Muscle layer of colon (tissue), 2 donors: ENCODE measurements at regions not wholly inside any gene's neighbourhood (a gene's known extent, or its start where the extent isn't known, plus 50 kb on each side); places are given as distances from the start of the nearest gene placed in this dataset.
"Not testable (repeated sequence)": the region's sequence is repeated elsewhere in the genome, so short reads cannot be mapped to it uniquely, and the experiment has no call there.

Experiments used
- H3K27ac ChIP-seq: one replicate; pipeline ENCODE4 v1.7.0; 2013; ENCODE audit warnings: low read depth, mild to moderate bottlenecking, low read length, moderate library complexity
- H3K27me3 ChIP-seq, 2 donors: one replicate each; pipeline ENCODE4 v1.7.0; 2013; ENCODE audit warnings: low read length in 2 of 2, mild to moderate bottlenecking in 2 of 2; ENCODE audit not compliant: insufficient read depth in 2 of 2, control insufficient read depth in 1 of 2
- H3K36me3 ChIP-seq: one replicate; pipeline ENCODE4 v1.7.0; 2013; ENCODE audit warnings: mild to moderate bottlenecking, low read length; ENCODE audit not compliant: insufficient read depth
- H3K4me1 ChIP-seq: one replicate; pipeline ENCODE4 v1.7.0; 2013; ENCODE audit warnings: mild to moderate bottlenecking, low read length; ENCODE audit not compliant: insufficient read depth
- H3K4me3 ChIP-seq, 2 donors: one replicate each; pipeline ENCODE4 v1.7.0; 2013; ENCODE audit warnings: low read length in 2 of 2, low read depth in 1 of 2, mild to moderate bottlenecking in 1 of 2, moderate library complexity in 1 of 2
- H3K9ac ChIP-seq: one replicate; pipeline ENCODE4 v1.7.0; 2013; ENCODE audit warnings: low read length
- H3K9me3 ChIP-seq: one replicate; pipeline ENCODE4 v1.7.0; 2013; ENCODE audit warnings: mild to moderate bottlenecking, low read length
- donor health status: abdominal sarcoma.
- donor health status: Adenocarcinoma of cecum.

DNA sequence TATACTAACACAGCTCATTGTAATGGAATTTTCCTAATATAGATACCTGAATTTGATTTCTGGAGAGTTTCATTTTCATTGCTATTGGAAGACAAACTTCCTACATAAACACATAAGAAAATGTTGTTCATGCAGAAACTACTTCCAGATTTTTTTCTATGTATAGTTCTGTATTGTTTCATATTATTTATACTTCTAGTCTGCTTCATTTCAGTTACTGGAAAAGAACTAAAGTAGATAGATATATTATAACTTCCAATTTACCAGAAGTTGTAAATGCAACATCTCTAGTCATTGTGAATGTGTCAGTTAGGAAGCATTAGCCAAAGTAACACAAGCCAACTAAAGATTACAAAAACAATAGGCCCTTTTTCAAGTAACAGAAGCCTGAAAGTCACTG lies 147.3 kb upstream of the ZNF385D start:
- H3K36me3 ChIP-seq, result no peaks in the 10 kb centered on the region
- no peak overlapping the region for H3K27ac ChIP-seq
- no peak overlapping the region for H3K9ac ChIP-seq
- no peaks in the 10 kb centered on the region for H3K4me1 ChIP-seq
- H3K4me3 ChIP-seq, result no peak overlapping the region
- no peaks in the 10 kb centered on the region for H3K9me3 ChIP-seq
- no peaks in the 10 kb centered on the region for H3K27me3 ChIP-seq

GRCh38 chr3:21901484-21901883 lies 150.5 kb upstream of the ZNF385D start:
- H3K4me1 ChIP-seq, result no peaks in the 10 kb centered on the region
- no peak overlapping the region for H3K4me3 ChIP-seq
- H3K27ac ChIP-seq, result no peak overlapping the region
- no peaks in the 10 kb centered on the region for H3K36me3 ChIP-seq
- H3K9me3 ChIP-seq, result no peaks in the 10 kb centered on the region
- H3K27me3 ChIP-seq, result no peaks in the 10 kb centered on the region
- no peak overlapping the region for H3K9ac ChIP-seq

- no peak overlapping the region for H3K27ac ChIP-seq
- no peaks in the 10 kb centered on the region for H3K27me3 ChIP-seq
- no peaks in the 10 kb centered on the region for H3K4me1 ChIP-seq
- H3K9me3 ChIP-seq, result no peaks in the 10 kb centered on the region
- H3K9ac ChIP-seq, result no peak overlapping the region
- H3K36me3 ChIP-seq, result no peaks in the 10 kb centered on the region
- H3K4me3 ChIP-seq, result no peak overlapping the region
Observed at GRCh38 chr3:21902956-21903355, 151.9 kb upstream of the ZNF385D start.

DNA sequence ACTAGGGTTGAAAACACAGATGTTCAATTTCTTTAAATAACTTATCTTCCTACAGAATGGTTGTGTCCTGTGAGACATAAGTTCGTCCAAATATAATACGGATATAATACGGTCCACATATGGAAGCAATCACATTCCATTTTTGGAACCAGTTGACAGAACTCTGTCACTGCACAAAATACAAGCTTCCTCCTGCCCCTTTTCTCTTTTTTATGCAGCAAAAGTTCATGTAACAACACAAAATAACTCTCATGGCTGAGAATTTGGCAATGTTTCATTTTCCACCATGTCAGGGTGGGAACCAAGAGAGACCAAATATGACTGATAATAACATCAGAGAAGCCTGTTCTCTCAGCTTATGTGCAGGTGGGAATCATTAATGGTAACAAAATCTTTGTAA lies 158.1 kb upstream of the ZNF385D start:
- Histone ChIP-seq H3K27ac (no peak overlapping the region), H3K9me3 (no peaks in the 10 kb centered on the region), H3K36me3 (no peaks in the 10 kb centered on the region), H3K4me1 (peaks cover 6% of the 10 kb centered on the region), H3K9ac (no peak overlapping the region), H3K4me3 (no peak overlapping the region), H3K27me3 (no peaks in the 10 kb centered on the region)

DNA sequence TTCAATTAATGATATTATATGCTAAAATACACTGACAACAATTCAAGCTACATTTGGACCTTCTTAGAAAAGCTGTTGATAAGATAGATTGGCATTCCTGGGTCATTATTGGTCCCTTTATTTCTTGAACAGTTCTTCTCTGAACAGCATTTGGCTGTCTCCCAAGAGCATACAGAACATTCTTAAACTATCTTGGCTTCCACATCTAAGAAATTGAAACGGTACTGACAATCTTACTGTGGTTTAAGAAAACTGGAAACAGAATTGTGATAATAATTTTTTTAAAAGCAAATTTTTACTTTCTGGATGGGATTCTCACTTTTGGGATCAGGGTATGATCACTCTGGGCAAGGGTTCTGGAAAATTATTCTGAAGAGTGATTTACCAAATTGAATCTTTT lies 161.7 kb upstream of the ZNF385D start:
- no peaks in the 10 kb centered on the region for H3K36me3 ChIP-seq
- H3K4me3 ChIP-seq, result no peak overlapping the region
- H3K27me3 ChIP-seq, result no peaks in the 10 kb centered on the region
- H3K9ac ChIP-seq, result no peak overlapping the region
- H3K9me3 ChIP-seq, result no peaks in the 10 kb centered on the region
- H3K27ac ChIP-seq, result no peak overlapping the region
- peaks cover 6% of the 10 kb centered on the region for H3K4me1 ChIP-seq

GRCh38 chr3:21913791-21914190 lies 162.8 kb upstream of the ZNF385D start:
- no peak overlapping the region for H3K9ac ChIP-seq
- H3K27me3 ChIP-seq, result no peaks in the 10 kb centered on the region
- no peaks in the 10 kb centered on the region for H3K9me3 ChIP-seq
- H3K36me3 ChIP-seq, result no peaks in the 10 kb centered on the region
- H3K27ac ChIP-seq, result no peak overlapping the region
- H3K4me3 ChIP-seq, result no peak overlapping the region
- H3K4me1 ChIP-seq, result peaks cover 6% of the 10 kb centered on the region

DNA sequence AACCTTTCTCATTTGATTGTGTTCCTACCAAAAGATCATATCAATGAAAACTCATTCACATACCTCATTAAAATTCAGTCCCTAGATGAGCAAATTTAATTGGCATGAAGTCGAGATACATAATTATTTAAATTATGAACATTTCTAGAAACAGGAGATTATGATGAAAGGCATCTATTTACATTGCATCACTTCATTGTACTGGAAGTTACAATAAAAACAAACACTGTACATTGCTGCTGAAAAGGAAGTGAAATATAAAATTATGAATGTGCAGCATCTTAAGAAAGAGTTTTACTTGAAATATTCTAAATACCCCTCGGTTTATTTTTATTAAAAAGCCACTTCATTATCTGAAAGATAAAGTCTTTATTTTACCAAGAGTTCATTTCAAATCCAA lies 163.4 kb upstream of the ZNF385D start:
- Histone ChIP-seq H3K9me3 (no peaks in the 10 kb centered on the region), H3K27me3 (no peaks in the 10 kb centered on the region), H3K27ac (no peak overlapping the region), H3K4me1 (peaks cover 6% of the 10 kb centered on the region), H3K9ac (no peak overlapping the region), H3K4me3 (no peak overlapping the region), H3K36me3 (no peaks in the 10 kb centered on the region)

DNA sequence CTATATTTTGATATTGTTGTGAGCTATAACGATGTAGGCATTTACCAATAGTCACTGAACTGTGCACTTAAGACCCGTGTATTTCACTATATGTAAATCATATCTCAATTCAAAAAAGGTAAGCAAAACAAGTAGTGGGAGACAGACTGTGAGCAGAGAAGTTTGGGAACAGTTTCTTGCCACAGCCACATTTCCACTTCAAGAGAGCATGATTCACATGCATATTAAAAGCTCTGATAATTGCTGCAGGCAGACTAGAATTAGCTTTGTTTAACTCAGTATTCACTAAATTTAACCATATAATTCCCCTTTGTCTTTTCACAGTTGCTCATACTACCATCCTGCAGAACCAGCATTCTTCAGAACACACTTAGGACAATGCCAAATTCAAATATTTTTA lies 168.4 kb upstream of the ZNF385D start:
- Histone ChIP-seq H3K27me3 (no peaks in the 10 kb centered on the region), H3K36me3 (no peaks in the 10 kb centered on the region), H3K27ac (no peak overlapping the region), H3K4me1 (no peaks in the 10 kb centered on the region), H3K4me3 (no peak overlapping the region), H3K9me3 (no peaks in the 10 kb centered on the region), H3K9ac (no peak overlapping the region)

DNA sequence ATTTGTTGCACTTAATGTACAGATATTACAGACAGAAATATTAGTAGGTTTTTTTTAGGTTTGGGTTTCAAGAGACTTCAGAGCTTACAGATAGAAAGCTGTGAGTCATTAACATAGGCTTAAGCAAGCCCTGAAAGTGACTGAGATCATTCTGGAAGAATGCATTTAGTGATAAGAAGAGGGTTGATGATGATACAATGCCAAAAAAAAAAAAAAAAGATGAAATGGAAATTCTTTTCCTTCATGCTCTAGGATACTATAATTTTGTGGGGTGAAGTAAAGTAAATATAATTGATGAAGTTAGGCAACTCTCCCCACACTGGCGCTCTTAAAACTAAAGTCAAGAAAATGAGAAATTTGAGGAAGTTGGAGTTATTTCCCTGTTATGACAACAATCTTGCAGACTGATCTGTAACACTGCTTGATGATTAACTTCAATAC lies 169.4 kb upstream of the ZNF385D start:
- Histone ChIP-seq H3K4me3 (no peak overlapping the region), H3K36me3 (no peaks in the 10 kb centered on the region), H3K27me3 (no peaks in the 10 kb centered on the region), H3K9ac (no peak overlapping the region), H3K27ac (no peak overlapping the region), H3K4me1 (no peaks in the 10 kb centered on the region), H3K9me3 (no peaks in the 10 kb centered on the region)

DNA sequence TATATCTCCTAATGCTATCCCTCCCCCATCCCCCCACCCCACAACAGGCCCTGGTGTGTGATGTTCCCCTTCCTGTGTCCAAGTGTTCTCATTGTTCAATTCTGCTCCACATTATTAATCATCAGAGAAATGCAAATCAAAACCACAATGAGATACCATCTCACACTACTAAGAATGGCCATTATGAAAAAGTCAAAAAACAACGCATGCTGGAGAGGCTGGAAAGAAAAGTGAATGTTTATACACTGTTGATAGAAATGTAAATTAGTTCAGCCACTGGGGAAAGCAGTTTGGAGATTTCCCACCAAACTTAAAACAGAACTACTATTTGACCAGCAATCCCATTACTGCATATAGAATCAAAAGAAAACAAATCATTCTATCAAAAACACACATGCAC lies 172.1 kb upstream of the ZNF385D start:
- H3K27me3 ChIP-seq, H3K27ac ChIP-seq, H3K36me3 ChIP-seq, H3K9me3 ChIP-seq, H3K4me1 ChIP-seq, H3K9ac ChIP-seq, H3K4me3 ChIP-seq: not testable (repeated sequence)

DNA sequence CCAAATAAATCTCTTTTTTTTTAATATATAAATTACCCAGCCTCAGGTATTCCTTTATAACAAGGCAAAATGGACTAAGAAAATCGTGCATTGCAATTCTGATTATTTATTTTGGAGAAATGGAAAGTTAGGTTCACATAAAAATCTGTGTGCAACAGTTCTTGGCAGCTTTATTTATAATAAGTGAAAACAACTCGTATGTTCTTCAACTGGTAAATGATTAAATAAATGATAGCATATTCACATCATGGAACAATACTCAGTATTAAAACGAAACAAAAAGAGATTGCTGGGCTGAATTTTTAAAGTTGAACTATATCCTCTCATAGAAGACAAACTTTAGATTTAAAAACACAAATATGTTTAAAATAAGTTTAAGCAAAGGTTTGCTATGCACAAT lies 176.3 kb upstream of the ZNF385D start:
- Histone ChIP-seq H3K27ac (no peak overlapping the region), H3K4me3 (no peak overlapping the region), H3K4me1 (no peaks in the 10 kb centered on the region), H3K27me3 (no peaks in the 10 kb centered on the region), H3K9ac (no peak overlapping the region), H3K36me3 (no peaks in the 10 kb centered on the region), H3K9me3 (no peaks in the 10 kb centered on the region)

DNA sequence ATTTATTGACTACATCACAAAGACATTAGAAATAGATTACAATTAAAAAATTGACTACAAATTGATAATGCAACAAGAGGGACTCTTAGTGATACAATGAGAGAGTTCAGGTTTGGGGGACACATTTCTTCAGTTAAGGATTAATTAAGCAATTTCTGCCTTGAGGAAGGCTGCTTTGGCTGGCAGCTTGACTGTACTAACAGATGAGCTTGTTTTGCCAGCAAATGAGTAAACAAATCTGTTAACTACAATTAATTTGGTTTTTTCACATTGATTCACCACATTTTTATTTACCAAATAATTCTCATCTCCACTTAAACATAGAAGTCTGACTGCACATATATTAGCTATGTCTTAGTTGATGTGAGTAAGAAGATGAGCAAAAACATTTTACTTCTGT lies 183.6 kb upstream of the ZNF385D start:
- H3K9me3 ChIP-seq, result no peaks in the 10 kb centered on the region
- no peaks in the 10 kb centered on the region for H3K4me1 ChIP-seq
- no peaks in the 10 kb centered on the region for H3K36me3 ChIP-seq
- no peak overlapping the region for H3K27ac ChIP-seq
- no peak overlapping the region for H3K4me3 ChIP-seq
- H3K27me3 ChIP-seq, result no peaks in the 10 kb centered on the region
- H3K9ac ChIP-seq, result no peak overlapping the region
